ENCODE measurements at regions not wholly inside any gene's neighbourhood (a gene's known extent, or its start where the extent isn't known, plus 50 kb on each side); places are given as distances from the start of the nearest gene placed in this dataset.

DNA sequence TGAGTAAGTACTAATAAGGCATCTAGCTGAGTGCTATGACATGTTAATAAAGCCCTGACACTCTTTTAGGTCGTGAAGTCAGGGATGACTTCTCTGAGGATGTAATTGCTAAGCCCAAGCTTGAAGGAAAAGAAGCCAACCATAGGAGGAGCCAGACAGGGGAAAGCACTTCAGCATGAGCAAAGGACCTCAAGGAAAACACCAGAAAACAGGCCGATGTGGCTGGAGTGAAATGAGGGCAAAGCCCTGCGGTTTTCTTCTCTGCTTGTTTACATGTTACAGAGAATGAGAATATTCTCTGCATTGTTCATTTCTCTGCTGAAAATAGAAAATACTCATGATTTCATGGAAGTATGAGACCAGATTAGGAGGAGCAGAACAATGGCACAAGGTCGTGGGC lies 112.5 kb upstream of the ARHGAP28 start:
- H3K79me2 ChIP-seq (ENCODE audit: insufficient read depth, low read length) = no peaks in the 10 kb centered on the region
- H4K20me1 ChIP-seq (ENCODE audit: insufficient read depth, low read length) = no peaks in the 10 kb centered on the region
- H2AFZ ChIP-seq (ENCODE audit: low read length) = peak overlapping the region; percentile 48
- H3K36me3 ChIP-seq (ENCODE audit: insufficient read depth, low read length) = no peaks in the 10 kb centered on the region
- H3K27me3 ChIP-seq (ENCODE audit: insufficient read depth, low read length) = no peaks in the 10 kb centered on the region
- H3K4me1 ChIP-seq (ENCODE audit: insufficient read depth, low read length) = no peaks in the 10 kb centered on the region
- TF ChIP-seq, protein P1, sequence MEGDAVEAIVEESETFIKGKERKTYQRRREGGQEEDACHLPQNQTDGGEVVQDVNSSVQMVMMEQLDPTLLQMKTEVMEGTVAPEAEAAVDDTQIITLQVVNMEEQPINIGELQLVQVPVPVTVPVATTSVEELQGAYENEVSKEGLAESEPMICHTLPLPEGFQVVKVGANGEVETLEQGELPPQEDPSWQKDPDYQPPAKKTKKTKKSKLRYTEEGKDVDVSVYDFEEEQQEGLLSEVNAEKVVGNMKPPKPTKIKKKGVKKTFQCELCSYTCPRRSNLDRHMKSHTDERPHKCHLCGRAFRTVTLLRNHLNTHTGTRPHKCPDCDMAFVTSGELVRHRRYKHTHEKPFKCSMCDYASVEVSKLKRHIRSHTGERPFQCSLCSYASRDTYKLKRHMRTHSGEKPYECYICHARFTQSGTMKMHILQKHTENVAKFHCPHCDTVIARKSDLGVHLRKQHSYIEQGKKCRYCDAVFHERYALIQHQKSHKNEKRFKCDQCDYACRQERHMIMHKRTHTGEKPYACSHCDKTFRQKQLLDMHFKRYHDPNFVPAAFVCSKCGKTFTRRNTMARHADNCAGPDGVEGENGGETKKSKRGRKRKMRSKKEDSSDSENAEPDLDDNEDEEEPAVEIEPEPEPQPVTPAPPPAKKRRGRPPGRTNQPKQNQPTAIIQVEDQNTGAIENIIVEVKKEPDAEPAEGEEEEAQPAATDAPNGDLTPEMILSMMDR (IDR thresholded peaks at IDR 0.05; ENCODE audit: extremely low read depth, low read depth, low read length) = no peak
- H3K4me3 ChIP-seq (ENCODE audit: insufficient read depth, low read length) = no peak overlapping the region
- no peak overlapping the region for H3K27ac ChIP-seq (ENCODE audit: low read depth, low read length)
- no peak for DNase-seq (ENCODE audit: insufficient read length, low spot score, missing footprints)
- H3K4me2 ChIP-seq (ENCODE audit: insufficient read depth, low read length) = no peak overlapping the region
- H3K9me3 ChIP-seq (ENCODE audit: low read depth, low read length) = no peaks in the 10 kb centered on the region

DNA sequence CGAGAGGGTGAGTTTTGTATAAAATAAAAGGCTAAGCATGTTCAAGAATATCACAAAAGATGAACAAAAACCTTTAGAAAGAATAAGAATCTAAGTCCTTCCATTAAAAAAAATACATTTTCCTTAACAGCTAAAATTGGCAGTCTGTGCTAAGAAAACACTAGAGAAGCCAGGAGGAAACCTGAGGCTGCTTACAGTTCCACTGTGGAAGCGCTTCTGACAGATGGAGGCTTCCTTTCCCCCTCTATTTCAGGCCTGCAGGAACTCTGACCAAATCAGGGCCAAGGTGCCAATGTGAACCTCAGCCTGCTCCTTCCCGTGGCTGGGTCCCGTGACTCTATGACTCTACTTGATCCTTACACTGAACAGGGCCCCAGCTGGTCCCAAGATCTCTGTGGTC lies 108.1 kb upstream of the ARHGAP28 start:
- no peak overlapping the region for H2AFZ ChIP-seq (ENCODE audit: low read length)
- no peaks in the 10 kb centered on the region for H3K9me3 ChIP-seq (ENCODE audit: low read depth, low read length)
- H3K4me2 ChIP-seq (ENCODE audit: insufficient read depth, low read length) = no peak overlapping the region
- H3K4me1 ChIP-seq (ENCODE audit: insufficient read depth, low read length) = peaks cover 23% of the 10 kb centered on the region
- H3K27ac ChIP-seq (ENCODE audit: low read depth, low read length) = no peak overlapping the region
- DNase-seq (ENCODE audit: insufficient read length, low spot score, missing footprints) = no peak
- no peaks in the 10 kb centered on the region for H4K20me1 ChIP-seq (ENCODE audit: insufficient read depth, low read length)
- H3K79me2 ChIP-seq (ENCODE audit: insufficient read depth, low read length) = no peaks in the 10 kb centered on the region
- H3K4me3 ChIP-seq (ENCODE audit: insufficient read depth, low read length) = no peak overlapping the region
- no peaks in the 10 kb centered on the region for H3K36me3 ChIP-seq (ENCODE audit: insufficient read depth, low read length)
- TF ChIP-seq, protein P1 (IDR thresholded peaks at IDR 0.05; ENCODE audit: extremely low read depth, low read depth, low read length) = no peak
- H3K27me3 ChIP-seq (ENCODE audit: insufficient read depth, low read length) = no peaks in the 10 kb centered on the region

DNA sequence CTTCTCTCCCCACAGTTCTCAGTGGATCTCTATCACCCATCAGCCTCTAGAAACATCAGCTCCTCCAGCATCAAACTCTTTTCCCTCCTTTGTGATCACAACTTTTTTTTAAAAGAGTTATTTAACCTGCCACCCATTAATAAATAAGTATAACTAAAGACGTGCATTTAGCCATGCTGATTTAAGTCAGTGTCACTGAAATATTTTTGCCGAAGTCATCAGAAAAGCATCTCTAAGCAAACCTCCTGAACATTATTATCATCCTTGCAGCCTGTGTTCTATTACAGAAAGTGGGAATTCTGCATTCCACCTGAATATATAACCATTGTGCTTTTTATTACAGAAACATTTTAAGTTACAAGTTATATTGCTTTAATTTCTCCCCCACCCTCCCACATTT lies 106.2 kb upstream of the ARHGAP28 start:
- DNase-seq (ENCODE audit: insufficient read length, low spot score, missing footprints) = no peak
- H3K27me3 ChIP-seq (ENCODE audit: insufficient read depth, low read length) = no peaks in the 10 kb centered on the region
- no peaks in the 10 kb centered on the region for H3K79me2 ChIP-seq (ENCODE audit: insufficient read depth, low read length)
- H3K36me3 ChIP-seq (ENCODE audit: insufficient read depth, low read length) = no peaks in the 10 kb centered on the region
- no peak overlapping the region for H3K4me3 ChIP-seq (ENCODE audit: insufficient read depth, low read length)
- TF ChIP-seq, protein P1 (IDR thresholded peaks at IDR 0.05; ENCODE audit: extremely low read depth, low read depth, low read length) = no peak
- no peaks in the 10 kb centered on the region for H4K20me1 ChIP-seq (ENCODE audit: insufficient read depth, low read length)
- H3K27ac ChIP-seq (ENCODE audit: low read depth, low read length) = no peak overlapping the region
- no peak overlapping the region for H3K4me2 ChIP-seq (ENCODE audit: insufficient read depth, low read length)
- no peak overlapping the region for H2AFZ ChIP-seq (ENCODE audit: low read length)
- peaks cover 40% of the 10 kb centered on the region for H3K4me1 ChIP-seq (ENCODE audit: insufficient read depth, low read length)
- no peaks in the 10 kb centered on the region for H3K9me3 ChIP-seq (ENCODE audit: low read depth, low read length)

DNA sequence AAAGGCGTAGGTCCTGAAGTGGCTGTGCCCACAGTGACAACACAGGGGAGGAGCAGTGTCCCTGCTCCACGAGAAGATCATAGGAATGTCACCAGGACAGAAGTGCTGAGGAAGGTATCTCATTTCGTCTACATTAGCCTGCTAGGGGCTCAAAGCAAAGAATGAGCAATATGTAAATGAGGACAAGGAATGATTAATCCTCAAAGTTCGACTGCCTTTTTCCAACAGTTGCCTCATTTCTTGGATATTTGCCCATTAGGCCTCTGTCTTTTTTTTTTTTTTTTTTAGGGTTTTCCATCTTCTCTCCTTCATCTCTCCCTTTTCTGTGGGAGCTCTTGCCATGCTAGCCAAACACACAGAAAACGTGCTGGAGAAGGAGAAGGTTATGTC lies 105.2 kb upstream of the ARHGAP28 start:
- Histone ChIP-seq H3K4me2 (ENCODE audit: insufficient read depth, low read length) (peak overlapping the region; percentile 54), H3K4me1 (ENCODE audit: insufficient read depth, low read length) (peaks cover 50% of the 10 kb centered on the region), H3K27me3 (ENCODE audit: insufficient read depth, low read length) (no peaks in the 10 kb centered on the region), H3K4me3 (ENCODE audit: insufficient read depth, low read length) (no peak overlapping the region), H3K27ac (ENCODE audit: low read depth, low read length) (peak overlapping the region; percentile 86), H3K9me3 (ENCODE audit: low read depth, low read length) (no peaks in the 10 kb centered on the region), H3K79me2 (ENCODE audit: insufficient read depth, low read length) (no peaks in the 10 kb centered on the region), H4K20me1 (ENCODE audit: insufficient read depth, low read length) (no peaks in the 10 kb centered on the region), H2AFZ (ENCODE audit: low read length) (peak overlapping the region; percentile 7), H3K36me3 (ENCODE audit: insufficient read depth, low read length) (no peaks in the 10 kb centered on the region)
- TF ChIP-seq, protein P1 (IDR thresholded peaks at IDR 0.05; ENCODE audit: extremely low read depth, low read depth, low read length) = no peak
- peak; percentile 65 for DNase-seq (ENCODE audit: insufficient read length, low spot score, missing footprints)
